Body of pancreas (tissue), 4 donors: ENCODE measurements at regions not wholly inside any gene's neighbourhood (a gene's known extent, or its start where the extent isn't known, plus 50 kb on each side); places are given as distances from the start of the nearest gene placed in this dataset.

Experiments used
- ATAC-seq: fragments of 150-250 bp; one replicate; pipeline ENCODE4 v1.9.1; 2016
- DNase-seq, 4 donors: peaks; one replicate each; pipeline ENCODE4 v3.0.0-alpha.2; 2019
- H3K27ac ChIP-seq, 4 donors: fragments of 200-600 bp; sonication (generic); 1 replicate in 3 of 4; 2 replicates in 1 of 4; pipeline versions ENCODE4 v1.5.1 to v1.6.1; 2016 to 2019; ENCODE audit warnings: mild to moderate bottlenecking in 1 of 4, mixed read lengths in 1 of 4, moderate library complexity in 1 of 4
- H3K27me3 ChIP-seq, 2 donors: fragments of 200-600 bp; sonication (generic); one replicate each; pipeline ENCODE4 v1.6.0; 2016; ENCODE audit warnings: mild to moderate bottlenecking in 1 of 2
- H3K36me3 ChIP-seq, 2 donors: fragments of 200-600 bp; sonication (generic); replicated peaks in 1 of 2; 2 replicates each; pipeline ENCODE4 v1.5.1; 2016; ENCODE audit warnings: low read depth in 2 of 2; ENCODE audit not compliant: insufficient read depth in 1 of 2
- H3K4me1 ChIP-seq: fragments of 200-600 bp; sonication (generic); one replicate; pipeline ENCODE4 v1.6.0; 2016
- H3K4me3 ChIP-seq, 2 donors: fragments of 200-600 bp; sonication (generic); 1 replicate in 1 of 2; 2 replicates in 1 of 2; pipeline ENCODE4 v1.5.1; 2016 to 2019
- H3K9me3 ChIP-seq, 3 donors: fragments of 200-600 bp; sonication (generic); 1 replicate in 2 of 3; 2 replicates in 1 of 3; pipeline ENCODE4 v1.5.1; 2016
- POLR2A ChIP-seq, 3 donors: fragments of 450-650 bp; IDR thresholded peaks; one replicate each; pipeline ENCODE4 v1.6.1; 2016; ENCODE audit warnings: antibody characterized with exemption in 3 of 3, mild to moderate bottlenecking in 2 of 3
- WGBS, 2 donors: methylation state at CpG; one replicate each; pipeline ENCODE4 v1.1.5; 2017; 5-methylcytosine and 5-hydroxymethylcytosine counted together
- intact Hi-C: fragments of 100-400 bp; cut with DNase I; formaldehyde crosslinking; loops from one replicate; pipeline ENCODE4 v1.15.1; 2023
- TF ChIP-seq, protein P1 (sequence below), 7 experiments: fragments of 450-650 bp in 4 of 7; fragments of 200-600 bp in 3 of 7; sonication (generic) in 3 of 7; IDR thresholded peaks; one replicate each; pipeline ENCODE4 v1.5.1; 2016 to 2019; ENCODE audit warnings: antibody characterized with exemption in 7 of 7

DNA sequence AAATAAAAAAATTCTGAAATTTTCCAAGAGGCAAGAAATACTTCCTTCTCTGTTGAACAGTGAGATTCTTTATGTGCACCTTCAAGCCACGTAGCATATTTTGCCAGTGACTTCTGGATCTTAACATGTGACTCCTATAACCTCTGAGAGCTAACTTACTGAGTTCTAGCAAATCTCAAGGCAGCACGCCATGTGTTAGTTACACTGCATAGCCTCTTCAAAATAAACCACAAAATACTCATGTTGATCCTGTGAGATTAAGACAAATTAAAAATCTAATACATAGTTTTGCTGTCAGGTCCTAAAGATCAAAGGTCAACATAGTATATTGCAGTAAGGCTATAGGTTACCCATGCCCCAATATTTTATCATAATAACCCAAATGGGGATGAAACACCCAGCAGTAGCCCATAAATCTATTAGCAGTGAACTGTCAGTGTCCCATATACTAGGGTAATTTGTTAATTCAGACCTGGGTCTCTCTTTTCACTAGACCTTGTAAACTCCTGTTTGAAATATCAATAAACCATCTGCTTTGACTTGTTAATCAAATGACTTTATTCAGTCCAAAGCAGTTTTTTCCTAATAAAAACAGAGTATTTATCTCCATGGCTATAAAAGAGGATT, 343.1 kb downstream of the ZFHX3 start:
- no peaks in the 10 kb centered on the region for H3K4me1 ChIP-seq
- no peak overlapping the region for H3K4me3 ChIP-seq
- TF ChIP-seq, protein P1, sequence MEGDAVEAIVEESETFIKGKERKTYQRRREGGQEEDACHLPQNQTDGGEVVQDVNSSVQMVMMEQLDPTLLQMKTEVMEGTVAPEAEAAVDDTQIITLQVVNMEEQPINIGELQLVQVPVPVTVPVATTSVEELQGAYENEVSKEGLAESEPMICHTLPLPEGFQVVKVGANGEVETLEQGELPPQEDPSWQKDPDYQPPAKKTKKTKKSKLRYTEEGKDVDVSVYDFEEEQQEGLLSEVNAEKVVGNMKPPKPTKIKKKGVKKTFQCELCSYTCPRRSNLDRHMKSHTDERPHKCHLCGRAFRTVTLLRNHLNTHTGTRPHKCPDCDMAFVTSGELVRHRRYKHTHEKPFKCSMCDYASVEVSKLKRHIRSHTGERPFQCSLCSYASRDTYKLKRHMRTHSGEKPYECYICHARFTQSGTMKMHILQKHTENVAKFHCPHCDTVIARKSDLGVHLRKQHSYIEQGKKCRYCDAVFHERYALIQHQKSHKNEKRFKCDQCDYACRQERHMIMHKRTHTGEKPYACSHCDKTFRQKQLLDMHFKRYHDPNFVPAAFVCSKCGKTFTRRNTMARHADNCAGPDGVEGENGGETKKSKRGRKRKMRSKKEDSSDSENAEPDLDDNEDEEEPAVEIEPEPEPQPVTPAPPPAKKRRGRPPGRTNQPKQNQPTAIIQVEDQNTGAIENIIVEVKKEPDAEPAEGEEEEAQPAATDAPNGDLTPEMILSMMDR (IDR thresholded peaks at IDR 0.05): no peak
- TF ChIP-seq POLR2A (IDR thresholded peaks at IDR 0.05): no peak
- H3K36me3 ChIP-seq: no peaks in the 10 kb centered on the region
- 89 to 95% methylated on average over 2 of the region's 2 CpGs for WGBS, 2 donors
- intact Hi-C loops: no loop called here
- DNase-seq: no peak
- no peak for ATAC-seq
- no peak overlapping the region for H3K27ac ChIP-seq
- no peaks in the 10 kb centered on the region for H3K9me3 ChIP-seq
- no peaks in the 10 kb centered on the region for H3K27me3 ChIP-seq

DNA sequence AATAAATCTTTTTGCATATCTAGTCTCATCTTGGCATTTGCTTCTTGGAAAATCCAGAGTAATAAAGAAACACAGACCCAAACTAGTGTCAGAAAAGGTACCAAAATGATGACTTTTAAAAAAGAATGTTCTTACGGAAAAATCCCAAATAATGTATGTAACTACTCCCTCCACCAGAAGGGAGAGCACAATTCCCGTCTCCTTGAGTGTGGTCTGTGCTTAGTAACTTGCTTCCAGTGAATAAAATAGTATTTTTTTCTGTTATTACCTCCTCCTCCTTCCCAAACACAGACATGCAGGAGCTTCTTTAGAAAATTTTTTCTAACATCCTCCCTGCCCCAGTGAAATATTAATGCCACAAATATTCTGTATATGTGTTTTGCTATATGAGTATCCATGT, 358.1 kb downstream of the ZFHX3 start:
- H3K4me1 ChIP-seq: no peaks in the 10 kb centered on the region
- no peaks in the 10 kb centered on the region for H3K36me3 ChIP-seq
- intact Hi-C loops: no loop called here
- H3K27ac ChIP-seq: no peak overlapping the region
- H3K9me3 ChIP-seq: no peaks in the 10 kb centered on the region
- no peaks in the 10 kb centered on the region for H3K27me3 ChIP-seq
- H3K4me3 ChIP-seq: no peak overlapping the region
- DNase-seq (no peak), ATAC-seq (no peak)
- no peak for TF ChIP-seq POLR2A (IDR thresholded peaks at IDR 0.05)
- TF ChIP-seq, protein P1 (IDR thresholded peaks at IDR 0.05): no peak
- 81 to 85% methylated on average over 2 of the region's 2 CpGs for WGBS, 2 donors

DNA sequence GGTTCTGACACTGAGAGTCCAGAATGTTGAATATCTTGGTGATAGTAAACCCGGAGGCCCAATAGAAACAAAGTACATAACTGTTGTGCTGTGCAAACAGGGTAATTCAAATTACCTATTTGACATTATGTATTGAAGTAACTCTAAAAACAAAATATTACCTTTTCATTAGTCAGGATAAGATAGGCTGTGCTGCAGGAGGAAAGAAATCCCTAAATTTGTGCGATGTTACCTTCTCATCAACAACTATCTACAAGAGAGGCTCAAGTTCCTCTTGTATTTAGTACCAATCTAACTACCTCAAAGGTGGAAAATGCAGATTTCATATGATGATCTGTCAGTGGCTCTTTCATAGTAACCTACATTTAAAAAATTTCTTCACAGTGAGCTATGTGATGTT, 367.2 kb downstream of the ZFHX3 start:
- Histone ChIP-seq H3K27me3 (no peaks in the 10 kb centered on the region), H3K4me1 (no peaks in the 10 kb centered on the region), H3K36me3 (no peaks in the 10 kb centered on the region), H3K4me3 (no peak overlapping the region), H3K9me3 (no peaks in the 10 kb centered on the region), H3K27ac (no peak overlapping the region)
- ATAC-seq: no peak
- TF ChIP-seq POLR2A (IDR thresholded peaks at IDR 0.05): no peak
- TF ChIP-seq, protein P1 (IDR thresholded peaks at IDR 0.05): no peak
- DNase-seq: no peak
- intact Hi-C loops: no loop called here
- 98 to 100% methylated on average over 2 of the region's 2 CpGs for WGBS, 2 donors

DNA sequence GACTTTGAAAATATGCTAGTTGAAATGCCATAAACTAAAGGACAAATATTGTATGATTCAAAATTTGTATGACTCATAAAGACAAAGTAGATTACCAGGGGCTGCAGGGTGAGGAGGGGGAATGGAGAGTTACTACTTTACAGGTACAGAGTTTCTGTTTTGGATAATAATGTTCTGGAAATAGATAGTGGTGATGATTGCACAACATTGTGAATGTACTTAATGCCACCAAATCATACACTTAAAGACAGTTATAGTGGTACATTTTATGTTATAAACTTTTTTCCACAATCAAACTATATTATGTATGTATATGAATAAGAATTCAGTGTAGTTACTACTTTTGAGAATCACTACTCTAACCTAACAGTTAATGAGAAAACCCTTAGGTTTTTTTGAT, 368.1 kb downstream of the ZFHX3 start:
- Histone ChIP-seq H3K4me3 (no peak overlapping the region), H3K4me1 (no peaks in the 10 kb centered on the region), H3K27ac (no peak overlapping the region), H3K36me3 (no peaks in the 10 kb centered on the region), H3K9me3 (no peaks in the 10 kb centered on the region), H3K27me3 (no peaks in the 10 kb centered on the region)
- TF ChIP-seq, protein P1 (IDR thresholded peaks at IDR 0.05): no peak
- TF ChIP-seq POLR2A (IDR thresholded peaks at IDR 0.05): no peak
- ATAC-seq (no peak), DNase-seq (no peak)
- intact Hi-C loops: no loop called here

DNA sequence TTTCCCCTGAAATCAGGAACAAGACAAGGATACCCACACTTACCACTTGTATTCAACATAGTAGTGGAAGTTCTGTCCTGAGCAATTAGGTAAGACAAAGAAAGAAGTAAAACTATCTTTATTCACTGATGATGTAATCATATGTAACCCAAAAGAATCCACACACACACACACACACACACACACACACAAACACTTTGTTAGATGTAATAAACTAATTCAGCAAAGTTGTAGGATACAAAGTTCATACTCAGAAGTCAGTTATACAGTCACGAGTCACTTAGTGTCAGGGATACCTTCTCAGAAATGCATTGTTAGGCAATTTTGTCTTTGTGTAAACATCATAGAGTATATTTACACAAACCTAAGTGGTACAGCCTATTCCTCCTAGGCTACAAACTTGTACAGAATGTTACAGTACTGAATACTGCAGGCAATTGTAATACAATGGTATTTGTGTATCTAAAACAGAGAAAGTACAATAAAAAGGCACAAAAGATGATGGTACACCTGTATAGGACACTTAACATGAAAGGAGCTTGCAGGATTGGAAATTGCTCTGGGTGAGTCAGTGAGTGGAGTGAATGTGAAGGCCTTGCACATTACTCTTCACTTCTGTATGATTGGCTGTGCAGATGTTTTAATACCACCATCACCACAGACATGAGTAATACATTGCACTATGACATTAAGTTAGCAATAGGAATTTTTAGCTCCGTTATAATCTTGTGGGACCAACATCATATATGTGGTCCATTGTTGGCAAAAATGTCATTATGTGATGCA, 370.1 kb downstream of the ZFHX3 start:
- WGBS, 2 donors: 70 to 91% methylated on average over 2 of the region's 2 CpGs
- ATAC-seq (no peak), DNase-seq (no peak)
- Histone ChIP-seq H3K27me3 (no peaks in the 10 kb centered on the region), H3K4me3 (no peak overlapping the region), H3K9me3 (no peaks in the 10 kb centered on the region), H3K4me1 (no peaks in the 10 kb centered on the region), H3K27ac (no peak overlapping the region), H3K36me3 (no peaks in the 10 kb centered on the region)
- TF ChIP-seq, protein P1 (IDR thresholded peaks at IDR 0.05): no peak
- TF ChIP-seq POLR2A (IDR thresholded peaks at IDR 0.05): no peak
- intact Hi-C loops: no loop called here
